Stimulated activated CD4-positive, alpha-beta T cell treated with anti-CD3 and anti-CD28 coated beads, Interleukin-4, amount 100 ng/mL, for 24 hours (primary cell): ENCODE measurements at regions not wholly inside any gene's neighbourhood (a gene's known extent, or its start where the extent isn't known, plus 50 kb on each side); places are given as distances from the start of the nearest gene placed in this dataset.

Experiments used
- DNase-seq: peaks from one replicate; pipeline ENCODE4 v3.0.0-alpha.2; 2020

DNA sequence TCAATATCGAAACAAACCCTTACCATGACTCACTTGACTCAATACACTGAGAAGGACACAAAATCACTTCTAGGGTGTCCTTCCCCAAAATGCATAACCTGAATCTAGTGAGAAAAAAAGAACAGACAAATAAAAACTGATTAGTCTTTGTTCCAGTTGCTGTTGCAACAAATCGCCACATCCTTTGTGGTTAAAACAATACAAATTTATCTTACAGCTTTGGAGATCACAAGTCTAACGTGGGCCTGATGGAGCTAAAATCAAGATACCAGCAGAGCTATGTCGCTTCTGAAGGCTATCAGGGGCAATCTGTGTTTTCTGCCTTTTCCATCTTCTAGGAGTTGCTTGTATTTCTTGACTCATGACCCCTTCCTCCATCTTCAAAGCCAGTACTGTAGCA, 541.7 kb downstream of the KCNJ3 start:
- DNase-seq = no peak

DNA sequence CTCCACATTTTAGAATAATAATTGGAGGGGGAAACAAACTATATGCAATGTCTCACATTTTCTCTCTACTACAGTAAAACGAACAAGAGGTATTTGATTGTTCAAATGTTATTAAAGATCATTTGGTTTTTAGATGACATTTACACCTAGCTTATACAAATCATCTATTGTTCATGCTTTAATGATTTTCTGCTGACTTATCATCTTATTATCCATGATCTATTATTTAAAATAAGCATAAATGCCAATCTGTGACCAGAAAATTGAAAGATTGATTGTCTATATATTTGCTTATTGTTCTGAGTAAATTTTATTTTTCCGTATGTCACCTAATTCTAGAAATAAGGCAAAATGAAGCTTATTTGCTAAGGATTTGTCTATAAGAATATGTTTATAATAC, 537.2 kb downstream of the KCNJ3 start:
- no peak for DNase-seq

DNA sequence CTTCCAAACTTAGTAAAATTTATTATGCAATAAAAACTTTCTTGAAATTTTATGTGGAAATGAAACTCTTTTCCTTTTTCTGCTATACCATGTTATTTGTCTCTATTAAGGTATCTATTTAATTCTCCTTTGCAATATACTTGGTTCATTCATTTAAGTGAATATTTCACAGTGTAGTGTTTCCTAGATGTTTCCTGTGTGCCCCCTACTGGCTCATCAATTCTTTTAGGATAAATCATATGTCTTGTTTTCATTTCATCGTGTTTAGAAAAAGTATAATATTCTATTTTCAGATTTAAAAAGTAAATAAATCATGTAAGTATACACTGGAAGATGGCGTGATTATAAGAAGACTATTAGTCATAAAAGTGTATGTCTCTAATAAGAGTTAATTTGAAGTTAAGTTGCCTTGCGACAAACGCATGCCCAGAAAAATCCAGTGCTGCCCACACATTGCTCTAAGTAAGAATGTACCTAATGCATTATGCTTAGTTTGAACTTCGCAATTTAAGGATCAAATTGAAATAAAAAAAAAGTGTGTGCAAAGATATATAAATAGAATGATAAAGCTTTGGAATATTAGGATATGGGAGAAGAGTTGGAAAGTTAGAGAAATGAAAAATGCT, 525.4 kb downstream of the KCNJ3 start:
- DNase-seq = no peak

DNA sequence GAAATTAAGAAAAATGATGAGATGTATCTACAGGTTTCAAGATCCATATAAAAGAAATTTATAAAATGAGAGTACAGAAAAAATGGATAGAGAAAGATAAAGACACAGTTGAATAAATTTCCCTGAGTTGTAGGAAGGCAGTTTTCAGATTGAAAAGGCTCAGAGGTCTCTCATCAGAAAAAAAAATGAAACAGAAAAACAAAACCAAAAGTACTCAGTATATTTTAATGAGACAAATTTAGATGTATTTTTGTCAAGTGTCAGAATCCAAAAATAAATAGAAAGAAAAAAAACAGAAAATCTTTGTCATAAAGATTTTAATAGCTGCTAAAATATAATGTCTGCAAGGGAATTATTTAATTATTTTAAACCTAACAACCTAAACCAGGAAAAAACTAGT, 520.5 kb downstream of the KCNJ3 start:
- DNase-seq = no peak

DNA sequence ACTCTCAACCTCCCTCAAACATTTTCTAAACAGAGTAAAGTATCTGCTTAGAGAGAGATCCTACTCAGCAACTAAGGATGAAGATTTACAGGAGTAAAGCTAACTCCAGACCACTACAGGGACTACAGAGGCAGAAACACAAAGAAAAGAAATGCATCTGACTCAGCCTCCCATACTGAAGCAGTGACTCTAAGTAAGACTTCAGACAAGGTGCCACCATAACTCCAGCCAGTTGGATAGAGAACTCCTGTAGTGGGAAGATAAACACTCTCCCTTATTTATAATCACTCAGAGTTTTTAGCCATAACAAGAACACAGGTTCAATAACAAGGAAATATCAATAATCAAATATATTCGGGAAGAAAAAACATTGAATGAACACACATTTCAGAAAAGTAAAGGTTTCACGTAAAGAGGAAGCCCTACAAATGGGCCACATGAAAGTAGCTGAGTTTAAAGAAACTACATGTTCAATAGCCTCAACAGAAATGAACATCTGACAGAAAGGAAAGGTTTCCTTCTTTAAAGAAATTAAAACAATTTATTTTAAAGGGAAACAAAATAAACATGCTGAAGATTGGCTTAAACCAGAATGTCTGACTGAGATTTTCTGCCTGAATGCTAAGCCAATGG, 519.9 kb downstream of the KCNJ3 start:
- no peak for DNase-seq

DNA sequence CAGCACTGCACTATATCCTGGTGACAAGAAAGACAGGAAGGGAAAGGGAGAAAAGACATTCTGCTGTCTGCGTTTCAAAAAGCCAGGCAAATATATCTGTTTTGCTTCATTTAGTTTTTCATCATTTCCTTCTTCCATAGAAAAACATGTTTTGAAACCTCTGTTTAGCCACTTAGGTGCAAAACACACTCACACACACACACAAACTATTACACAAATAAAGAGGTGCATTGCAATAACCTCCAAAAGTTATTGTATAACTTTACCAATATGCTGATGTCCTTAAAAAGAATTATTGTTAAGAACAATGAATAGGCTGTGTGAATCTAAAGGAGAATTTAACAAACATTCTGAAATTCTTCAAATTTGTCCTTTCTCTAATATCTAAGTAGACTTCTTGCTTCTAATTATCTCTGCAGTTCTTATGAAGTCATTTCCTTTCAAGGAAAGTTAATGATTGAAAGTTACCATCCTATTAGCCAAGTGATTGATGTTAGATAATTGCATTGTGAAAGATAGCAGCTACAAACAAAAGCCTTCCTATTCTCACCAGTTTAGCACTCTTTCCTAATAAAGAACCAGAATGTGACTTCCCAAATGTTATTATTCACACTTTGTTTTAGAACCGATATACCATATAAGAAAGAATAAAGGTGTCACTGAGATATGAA, 516.7 kb downstream of the KCNJ3 start:
- DNase-seq = no peak

DNA sequence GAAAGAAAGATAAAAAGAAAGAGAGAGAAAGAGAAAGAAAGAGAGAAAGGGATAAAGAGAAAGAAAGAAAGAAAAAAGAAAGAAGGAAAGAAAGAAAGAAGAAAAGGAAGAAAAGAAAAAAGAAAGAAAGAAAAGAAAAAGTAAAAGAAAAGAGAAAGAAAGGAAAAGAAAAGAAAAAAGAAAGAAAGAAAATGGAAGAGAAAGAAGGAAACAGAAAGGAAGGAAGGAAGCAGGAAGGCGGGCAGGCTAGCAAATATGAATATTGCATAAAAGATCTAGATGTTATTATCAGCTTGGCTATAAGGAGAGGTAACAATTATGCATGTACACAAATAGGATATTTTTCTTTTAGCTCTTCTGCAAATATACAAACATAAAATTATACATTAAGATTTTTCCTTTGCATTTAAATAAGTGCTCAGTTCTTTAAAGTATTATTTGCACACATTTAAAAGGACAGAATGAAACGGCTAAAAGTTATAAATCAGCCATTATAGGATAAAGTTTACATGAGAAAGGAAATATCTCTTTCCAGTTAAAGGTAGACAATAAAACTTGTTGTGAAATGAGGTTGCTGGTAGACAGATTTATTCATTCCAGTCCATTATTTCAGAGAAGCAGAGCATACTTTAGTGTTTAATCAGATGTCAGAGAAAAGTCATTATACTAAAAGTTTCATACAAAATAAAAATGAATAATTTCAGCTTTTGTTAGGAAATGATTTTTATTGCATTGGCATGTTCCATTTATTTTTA, 511.4 kb downstream of the KCNJ3 start:
- no peak for DNase-seq

DNA sequence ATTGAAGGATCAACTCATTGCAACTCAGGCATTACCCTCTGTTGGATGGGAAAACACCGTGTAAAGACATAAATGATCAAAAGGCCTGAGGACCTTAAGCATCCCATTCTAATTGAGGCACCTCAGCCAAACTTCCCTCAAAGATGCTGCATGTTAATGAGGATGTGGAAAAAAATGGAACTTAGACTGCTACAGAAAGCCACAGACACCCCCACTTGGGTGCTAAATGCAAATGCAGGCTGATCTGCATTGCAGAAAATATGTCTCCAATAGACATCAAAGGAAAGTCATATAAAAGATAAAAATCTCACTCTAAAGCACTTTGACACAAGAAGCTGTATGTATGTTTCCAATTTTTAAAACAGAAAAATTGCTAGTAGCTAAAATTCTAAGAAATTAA, 504.7 kb downstream of the KCNJ3 start:
- no peak for DNase-seq

DNA sequence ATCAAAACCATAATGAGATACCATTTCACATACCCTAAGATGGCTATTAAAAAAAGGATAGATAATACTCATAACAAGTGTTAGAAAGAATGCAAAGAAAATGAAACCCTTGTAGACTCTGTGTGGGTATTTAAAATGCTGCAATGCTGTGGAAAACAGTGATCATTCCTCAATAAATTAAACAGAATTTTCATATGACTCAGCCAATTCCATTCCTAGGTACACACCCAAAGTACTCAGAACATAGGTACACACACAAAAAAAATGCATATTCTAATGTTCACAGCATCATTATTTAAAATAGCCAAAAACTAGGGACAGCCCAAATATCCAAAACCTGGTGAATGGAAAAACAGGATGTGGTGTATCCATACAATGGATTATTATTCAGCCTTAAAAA, 502.3 kb downstream of the KCNJ3 start:
- no peak for DNase-seq

DNA sequence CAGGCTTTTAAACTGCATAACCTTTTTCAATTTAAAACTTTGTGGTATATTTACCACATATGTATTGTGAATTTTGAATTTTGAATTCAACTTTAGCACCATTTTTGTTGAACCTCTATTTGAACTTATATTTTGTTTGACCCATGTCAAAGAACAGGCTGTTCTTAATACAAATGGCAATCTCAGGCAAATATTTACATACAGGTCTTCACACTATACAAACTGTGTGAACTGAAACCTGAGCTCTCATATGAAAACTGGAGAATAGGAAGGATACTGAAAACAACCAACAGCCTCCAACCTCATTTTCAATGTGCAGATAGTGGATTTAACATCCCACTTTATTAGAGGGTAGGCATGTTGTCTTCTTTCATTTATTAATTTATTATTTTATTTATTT, 491.8 kb downstream of the KCNJ3 start:
- no peak for DNase-seq

DNA sequence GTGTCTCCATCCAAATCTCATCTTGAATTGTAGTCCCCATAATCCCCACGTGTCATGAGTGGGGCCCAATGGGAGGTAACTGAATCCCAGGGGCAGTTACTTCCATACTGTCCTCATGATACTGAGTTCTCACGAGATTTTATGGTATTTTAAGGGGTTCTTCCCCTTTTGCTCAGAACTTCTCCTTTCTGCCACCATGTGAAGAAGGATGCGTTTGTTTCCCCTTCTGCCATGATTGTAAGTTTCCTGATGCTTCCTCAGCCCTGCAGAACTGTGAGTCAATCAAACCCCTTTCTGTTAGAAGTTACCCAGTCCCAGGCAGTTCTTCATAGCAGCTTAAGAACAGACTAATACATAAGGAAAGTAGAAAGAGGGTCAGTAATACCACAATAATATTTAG, 480.4 kb downstream of the KCNJ3 start:
- no peak for DNase-seq

DNA sequence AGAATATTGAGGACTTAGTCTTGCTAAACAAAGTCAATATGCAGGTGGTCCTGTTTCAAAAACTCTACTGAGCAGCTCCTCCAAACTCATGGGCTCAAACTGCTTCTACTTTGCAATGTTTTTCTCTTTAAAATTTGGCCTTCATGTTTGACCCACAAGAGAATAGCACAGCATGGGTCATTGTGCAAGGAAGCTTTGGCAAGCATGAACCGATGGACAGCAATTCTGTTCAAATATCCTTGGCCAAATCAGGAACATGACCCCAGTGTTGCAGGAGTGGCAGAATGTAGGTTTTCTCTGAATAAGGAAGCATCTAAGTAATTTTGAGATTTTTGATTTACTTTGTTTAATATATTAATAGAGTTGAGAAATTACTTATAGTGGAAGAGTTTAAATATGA, 477.9 kb downstream of the KCNJ3 start:
- no peak for DNase-seq

DNA sequence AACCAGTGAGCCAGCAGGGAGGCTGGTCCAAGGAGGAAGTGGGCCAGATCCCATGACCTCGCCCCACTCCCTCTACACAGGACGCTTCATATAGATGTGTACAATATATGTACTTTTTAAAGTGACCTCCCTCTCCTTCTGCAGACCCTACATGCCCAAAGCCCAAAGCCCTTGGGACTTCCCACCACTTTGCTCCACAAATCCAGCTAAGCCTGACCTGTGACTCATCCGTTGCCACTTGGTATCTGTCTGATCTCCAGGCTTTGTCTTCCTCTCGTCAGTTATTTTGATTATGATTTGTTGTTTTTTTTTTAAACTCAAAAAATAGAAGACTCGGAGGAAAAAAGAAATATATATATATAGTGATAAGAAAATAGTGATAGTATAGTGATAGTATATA, 470.8 kb downstream of the KCNJ3 start:
- DNase-seq = no peak

DNA sequence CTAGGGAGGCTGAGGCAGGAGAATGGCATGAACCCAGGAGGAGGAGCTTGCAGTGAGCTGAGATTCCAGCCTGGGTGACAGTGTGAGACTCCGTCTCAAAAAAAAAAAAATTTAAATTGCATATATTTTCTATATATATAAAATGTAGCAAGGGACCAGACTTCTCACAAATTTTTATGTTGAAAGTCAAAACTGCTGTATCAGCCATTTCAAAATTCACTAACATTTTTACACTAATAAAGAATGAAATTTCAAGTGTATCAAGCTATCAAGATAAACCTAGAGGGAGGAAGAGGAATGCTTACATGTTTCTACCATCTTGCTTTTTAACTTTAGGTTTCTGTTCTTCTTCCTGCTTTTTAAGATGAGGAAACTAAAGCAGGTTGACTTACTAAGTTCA, 464.0 kb downstream of the KCNJ3 start:
- no peak for DNase-seq

DNA sequence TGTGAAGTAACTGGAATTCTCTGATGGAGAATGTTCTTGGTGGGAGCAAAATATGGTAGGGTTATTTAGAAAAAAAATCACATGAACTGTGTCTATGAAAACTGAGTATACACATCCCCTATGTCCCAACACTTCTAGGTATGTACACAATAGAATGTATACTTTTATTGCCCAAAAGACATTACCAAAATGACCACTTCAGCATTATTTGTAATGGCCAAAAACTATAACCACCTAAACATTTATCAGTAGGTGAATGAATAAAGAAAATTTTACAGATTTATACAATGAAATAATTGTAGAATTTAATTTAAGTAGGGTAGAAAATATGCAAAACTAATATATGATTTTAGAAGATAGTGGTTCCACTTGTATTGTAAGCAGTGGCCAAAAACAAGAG, 462.8 kb downstream of the KCNJ3 start:
- no peak for DNase-seq

DNA sequence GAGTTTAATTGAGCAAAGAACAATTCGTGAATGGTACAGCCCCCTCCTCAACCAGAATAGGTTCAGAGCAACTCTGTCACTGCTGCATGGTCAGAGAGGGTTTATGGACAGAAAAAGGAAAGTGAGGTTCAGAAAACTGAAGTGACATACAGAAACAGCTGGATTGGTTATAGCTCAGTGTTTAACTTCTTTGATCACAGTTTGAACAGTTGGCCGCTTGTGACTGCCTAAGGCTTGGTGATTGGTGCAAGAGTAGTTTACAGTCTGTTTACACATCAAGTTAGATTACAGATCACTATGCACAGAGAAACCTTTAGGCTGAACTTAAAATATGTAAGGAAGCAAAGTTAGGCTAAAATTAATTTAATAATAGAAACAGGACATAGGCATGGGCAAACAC, 459.2 kb downstream of the KCNJ3 start:
- DNase-seq = no peak

DNA sequence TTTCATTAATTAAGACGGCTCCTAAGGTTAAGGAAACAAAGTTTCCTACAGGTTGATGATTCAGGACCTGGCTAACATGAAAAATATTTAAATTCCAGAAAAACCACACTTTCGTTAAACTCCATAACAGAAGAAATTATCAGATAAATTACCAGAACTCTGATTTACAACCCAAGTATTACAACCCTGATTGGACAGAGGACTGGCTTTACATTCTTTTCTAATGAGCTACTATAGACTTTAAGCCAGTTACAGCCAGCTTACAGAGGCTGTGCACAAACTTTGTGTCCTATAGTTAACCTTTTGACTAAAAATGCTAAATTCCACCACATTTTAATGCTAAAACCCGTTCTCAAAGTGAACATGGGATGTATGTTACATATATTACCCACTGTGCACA, 458.6 kb downstream of the KCNJ3 start:
- no peak for DNase-seq

DNA sequence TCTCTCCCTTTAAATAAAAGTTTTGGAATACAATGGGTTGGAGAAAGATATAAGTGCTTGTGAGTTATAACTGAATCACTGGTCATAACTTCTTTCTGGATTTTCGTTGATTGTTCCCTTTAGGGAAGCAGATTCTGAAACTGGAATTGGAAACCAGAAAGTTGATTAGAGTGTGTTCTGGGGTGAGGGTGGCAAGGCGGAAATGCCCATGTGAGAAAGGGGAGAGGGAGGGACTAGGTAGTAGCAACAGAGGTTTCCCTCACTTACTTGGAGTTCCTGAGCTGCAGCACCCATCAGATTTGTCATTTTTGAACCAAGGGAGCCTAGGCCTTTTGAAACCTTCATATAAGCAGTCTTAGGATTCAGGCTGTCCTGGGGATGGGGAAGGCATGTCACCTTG, 453.4 kb downstream of the KCNJ3 start:
- DNase-seq = no peak

DNA sequence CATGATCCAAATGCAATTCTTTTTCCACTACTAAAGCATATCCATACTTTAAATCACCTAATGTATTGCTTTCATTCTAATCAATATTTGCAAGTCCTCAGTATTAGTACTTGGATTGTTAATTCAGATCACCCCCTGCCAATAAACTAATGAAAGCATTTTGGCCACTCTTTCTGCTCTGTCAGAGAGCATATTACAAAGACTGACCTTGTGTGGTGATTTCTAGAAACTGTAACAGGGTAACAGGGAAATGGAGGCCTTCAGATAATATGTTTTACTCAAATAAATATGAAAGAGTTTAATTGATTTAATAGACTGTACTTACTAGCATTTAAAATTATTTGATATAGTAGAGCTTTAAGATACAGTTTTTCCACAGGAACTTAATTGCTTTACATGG, 453.0 kb downstream of the KCNJ3 start:
- DNase-seq = no peak

DNA sequence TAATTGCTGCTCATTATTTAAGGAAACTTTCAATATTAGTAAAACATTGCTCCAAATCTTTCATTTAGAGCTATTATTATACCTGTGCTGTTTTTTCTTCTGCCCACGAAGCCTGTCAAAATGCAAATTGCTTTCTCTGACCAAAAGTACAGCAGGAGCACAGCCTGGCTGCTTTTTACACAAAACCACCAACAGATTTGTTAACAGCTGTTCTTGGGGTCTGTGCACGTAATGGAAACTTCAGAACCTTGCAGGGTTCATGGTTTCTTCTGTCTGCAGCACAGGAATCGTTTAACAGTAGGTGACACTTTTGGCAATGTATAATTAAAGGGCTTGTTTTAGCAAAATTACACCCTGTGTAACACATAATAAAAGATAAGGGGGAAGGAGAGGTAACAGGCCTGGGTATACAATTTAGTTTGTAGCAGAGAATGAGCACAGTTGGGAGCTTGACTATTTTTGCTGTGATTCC, 447.3 kb downstream of the KCNJ3 start:
- no peak for DNase-seq

DNA sequence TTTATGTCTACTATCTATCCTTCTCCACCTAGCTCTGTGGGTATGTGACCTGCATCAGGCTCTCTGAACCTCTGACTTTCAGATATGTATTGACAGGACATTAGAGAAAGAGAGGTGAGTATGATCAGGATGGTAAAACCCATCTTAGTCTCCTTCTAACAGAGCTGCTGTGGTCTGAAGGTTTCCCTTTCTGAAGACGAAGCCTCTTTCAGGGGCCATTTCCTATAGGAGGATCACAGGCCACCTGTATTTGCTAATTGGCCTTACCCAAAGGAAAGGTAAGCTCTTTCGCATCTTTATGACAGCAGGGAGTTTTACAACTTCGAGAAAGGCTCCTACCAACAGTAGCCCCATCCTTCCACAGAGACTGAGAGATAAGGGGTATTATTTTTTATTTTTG, 442.9 kb downstream of the KCNJ3 start:
- DNase-seq = no peak

DNA sequence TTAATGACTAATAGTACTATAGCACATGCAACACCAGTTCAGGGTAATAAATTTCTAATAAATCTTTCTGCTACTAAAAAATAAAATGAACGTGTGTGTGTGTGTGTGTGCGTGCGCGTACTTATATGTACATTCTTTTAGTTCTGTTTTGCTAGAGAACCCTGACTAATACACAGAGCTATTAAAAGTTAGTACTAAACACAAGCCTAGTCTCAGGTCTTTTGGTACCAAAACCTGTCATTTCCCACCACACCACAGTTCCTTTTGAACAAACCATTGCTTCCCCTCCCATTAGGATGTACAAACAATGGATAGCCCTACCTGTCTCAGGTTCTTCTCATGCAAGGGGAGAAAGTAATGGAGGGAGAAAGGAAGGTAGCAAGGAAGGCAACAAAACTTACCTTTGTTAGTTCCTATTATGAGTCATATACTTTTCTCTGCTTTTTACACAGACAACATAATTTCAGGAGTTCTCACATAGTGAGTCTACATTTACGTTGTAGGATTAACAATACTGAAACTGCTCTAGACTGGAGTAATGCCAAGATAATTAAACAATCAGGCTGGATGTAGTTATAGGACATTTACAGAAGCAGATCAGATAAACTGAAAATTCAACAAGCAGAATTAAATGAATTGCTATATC, 427.2 kb downstream of the KCNJ3 start:
- no peak for DNase-seq

DNA sequence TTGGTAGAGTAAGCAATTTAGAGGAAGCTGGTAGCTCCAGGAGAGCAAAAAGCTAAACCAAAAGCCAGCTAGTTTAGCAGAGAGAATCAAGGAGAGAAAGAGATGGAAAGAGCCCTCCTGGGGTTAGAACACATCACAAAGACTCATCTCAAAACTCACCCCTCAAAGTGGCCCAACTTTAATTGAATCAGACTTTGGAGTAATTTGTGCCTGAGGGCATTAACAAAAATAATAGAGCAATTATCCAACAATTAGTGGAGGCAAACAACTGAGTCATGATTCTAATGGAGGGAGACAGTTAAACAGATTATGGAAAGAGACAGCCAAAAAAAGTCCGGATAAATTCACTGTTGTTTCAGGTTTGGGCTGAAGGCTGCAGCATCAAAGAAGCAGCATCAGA, 417.4 kb downstream of the KCNJ3 start:
- DNase-seq = no peak
